ENCODE measurements at regions not wholly inside any gene's neighbourhood (a gene's known extent, or its start where the extent isn't known, plus 50 kb on each side); places are given as distances from the start of the nearest gene placed in this dataset.

DNA sequence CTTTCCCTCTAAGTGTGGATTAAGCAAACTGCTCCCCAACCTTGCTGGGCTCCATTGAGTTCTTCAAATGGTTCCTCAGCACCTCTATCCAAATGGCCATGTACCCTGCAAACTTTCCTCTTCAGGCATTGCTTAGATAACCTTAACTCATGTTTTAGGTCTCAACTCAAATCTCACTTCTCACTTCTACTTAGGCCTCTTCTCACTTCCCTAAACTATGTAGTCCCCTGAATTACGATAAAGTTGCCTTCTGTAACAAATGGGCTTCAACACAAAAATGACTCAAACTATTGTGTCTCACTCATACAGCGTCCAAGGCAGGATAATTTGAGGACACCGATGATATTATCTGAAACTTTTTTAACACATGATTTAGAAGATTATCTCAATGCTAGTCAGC is 62.4 kb upstream of the STAC start (continued):
- TF ChIP-seq ZNF664 (tag by site-specific recombination; IDR thresholded peaks at IDR 0.05) = no peak
- TF ChIP-seq BCL6B (tag by site-specific recombination; IDR thresholded peaks at IDR 0.05) = no peak

DNA sequence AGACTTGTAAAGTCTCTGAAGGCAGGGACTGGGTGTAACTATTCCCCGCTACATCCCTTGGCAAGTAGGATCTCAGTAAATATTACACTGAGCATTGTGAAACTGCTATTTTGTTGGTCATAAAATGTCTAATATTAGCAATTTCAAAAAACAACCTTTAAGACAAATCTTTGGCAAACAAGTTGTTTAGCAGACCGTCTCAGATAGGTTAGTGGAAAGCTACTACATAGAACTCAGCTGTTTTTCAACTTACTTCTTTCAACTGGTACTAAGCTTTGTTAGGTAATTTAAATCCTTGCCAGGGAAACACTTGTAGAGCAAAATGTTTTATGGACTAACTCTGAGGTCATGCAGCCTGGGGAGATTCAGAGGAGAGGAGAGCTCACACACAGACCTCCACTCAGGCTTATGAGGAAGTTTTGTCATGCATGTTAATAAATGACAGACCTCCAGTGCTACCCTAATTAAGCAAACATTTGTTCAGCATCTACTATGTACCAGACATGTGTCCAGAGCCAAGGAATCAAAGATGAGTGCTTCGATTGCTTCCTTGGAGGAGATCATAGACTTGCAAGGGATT is 61.6 kb upstream of the STAC start:
- Histone ChIP-seq H3K4me3 (ENCODE audit: low read depth, low read length) (no peak overlapping the region), H3K27ac (ENCODE audit: extremely low read depth, low read depth, low read length) (no peak overlapping the region), H3K4me1 (ENCODE audit: control insufficient read depth, insufficient read depth, low read length) (no peaks in the 10 kb centered on the region), H3K9me3 (ENCODE audit: control insufficient read depth, insufficient read depth, low read depth, low read length) (no peaks in the 10 kb centered on the region), H3K36me3 (ENCODE audit: control insufficient read depth in 2 of 2, insufficient read depth in 1 of 2, low read length in 2 of 2) (no peaks in the 10 kb centered on the region)
- POLR2A ChIA-PET = no interaction called here
- CTCF ChIA-PET = interaction anchor here (0.6 kb wide), 1 partner anchor 55 kb away, joined by 3 read pairs; no protein-coding TSS in a partner anchor
- peak; percentile 41; the same call in 1 of the 2 replicates for TF ChIP-seq SCRT2 (tag by site-specific recombination; IDR thresholded peaks at IDR 0.05)
- no peak for TF ChIP-seq TCF7L2 (IDR thresholded peaks at IDR 0.05; ENCODE audit: borderline replicate concordance, low read depth, low read length)
- no peak for TF ChIP-seq ZNF501 (tag by site-specific recombination; IDR thresholded peaks at IDR 0.05)

DNA sequence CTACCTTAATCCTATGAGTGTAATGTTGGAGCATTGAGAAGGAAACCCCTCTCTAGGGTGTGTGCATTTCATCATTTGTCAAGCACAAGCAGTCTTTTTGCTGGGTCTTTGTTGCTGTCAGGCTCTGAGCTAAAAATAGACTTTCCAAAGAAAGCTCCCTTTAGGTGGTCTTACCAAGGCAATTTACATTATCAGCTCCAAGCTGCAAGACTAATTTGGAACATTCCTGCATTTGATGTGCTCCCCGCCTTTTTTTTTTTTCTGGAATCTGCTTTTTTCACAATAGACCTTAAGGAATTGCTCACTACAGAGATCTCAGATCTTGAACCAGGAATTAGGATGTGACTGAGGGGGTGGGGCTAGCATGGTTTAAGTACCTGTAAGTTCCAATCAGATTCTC is 60.6 kb upstream of the STAC start:
- H3K4me3 ChIP-seq (ENCODE audit: low read depth, low read length) = no peak overlapping the region
- H3K4me1 ChIP-seq (ENCODE audit: control insufficient read depth, insufficient read depth, low read length) = no peaks in the 10 kb centered on the region
- ChIA-PET POLR2A (no interaction called here), CTCF (no interaction called here)
- TF ChIP-seq ZNF596 (tag by site-specific recombination; IDR thresholded peaks at IDR 0.05) = no peak
- no peak for TF ChIP-seq ZNF777 (tag by site-specific recombination; IDR thresholded peaks at IDR 0.05; ENCODE audit: borderline replicate concordance)
- no peak for TF ChIP-seq PRDM1 (tag by site-specific recombination; IDR thresholded peaks at IDR 0.05)
- no peak for TF ChIP-seq ZNF350 (tag by site-specific recombination; IDR thresholded peaks at IDR 0.05)
- TF ChIP-seq ZNF223 (tag by site-specific recombination; IDR thresholded peaks at IDR 0.05) = no peak
- TF ChIP-seq ZFP3 (tag by site-specific recombination; IDR thresholded peaks at IDR 0.05; ENCODE audit: low read depth) = no peak
- no peak for TF ChIP-seq ZNF202 (tag by site-specific recombination; IDR thresholded peaks at IDR 0.05; ENCODE audit: borderline replicate concordance)
- TF ChIP-seq, protein P1, sequence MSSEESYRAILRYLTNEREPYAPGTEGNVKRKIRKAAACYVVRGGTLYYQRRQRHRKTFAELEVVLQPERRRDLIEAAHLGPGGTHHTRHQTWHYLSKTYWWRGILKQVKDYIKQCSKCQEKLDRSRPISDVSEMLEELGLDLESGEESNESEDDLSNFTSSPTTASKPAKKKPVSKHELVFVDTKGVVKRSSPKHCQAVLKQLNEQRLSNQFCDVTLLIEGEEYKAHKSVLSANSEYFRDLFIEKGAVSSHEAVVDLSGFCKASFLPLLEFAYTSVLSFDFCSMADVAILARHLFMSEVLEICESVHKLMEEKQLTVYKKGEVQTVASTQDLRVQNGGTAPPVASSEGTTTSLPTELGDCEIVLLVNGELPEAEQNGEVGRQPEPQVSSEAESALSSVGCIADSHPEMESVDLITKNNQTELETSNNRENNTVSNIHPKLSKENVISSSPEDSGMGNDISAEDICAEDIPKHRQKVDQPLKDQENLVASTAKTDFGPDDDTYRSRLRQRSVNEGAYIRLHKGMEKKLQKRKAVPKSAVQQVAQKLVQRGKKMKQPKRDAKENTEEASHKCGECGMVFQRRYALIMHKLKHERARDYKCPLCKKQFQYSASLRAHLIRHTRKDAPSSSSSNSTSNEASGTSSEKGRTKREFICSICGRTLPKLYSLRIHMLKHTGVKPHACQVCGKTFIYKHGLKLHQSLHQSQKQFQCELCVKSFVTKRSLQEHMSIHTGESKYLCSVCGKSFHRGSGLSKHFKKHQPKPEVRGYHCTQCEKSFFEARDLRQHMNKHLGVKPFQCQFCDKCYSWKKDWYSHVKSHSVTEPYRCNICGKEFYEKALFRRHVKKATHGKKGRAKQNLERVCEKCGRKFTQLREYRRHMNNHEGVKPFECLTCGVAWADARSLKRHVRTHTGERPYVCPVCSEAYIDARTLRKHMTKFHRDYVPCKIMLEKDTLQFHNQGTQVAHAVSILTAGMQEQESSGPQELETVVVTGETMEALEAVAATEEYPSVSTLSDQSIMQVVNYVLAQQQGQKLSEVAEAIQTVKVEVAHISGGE (tag by site-specific recombination; conservative IDR thresholded peaks at IDR 0.05; ENCODE audit: low read depth) = no peak
- no peak for TF ChIP-seq ZNF324 (tag by site-specific recombination; IDR thresholded peaks at IDR 0.05)
- TF ChIP-seq PRDM10 (tag by site-specific recombination; IDR thresholded peaks at IDR 0.05) = no peak
- no peak for TF ChIP-seq ZNF121 (tag by site-specific recombination; IDR thresholded peaks at IDR 0.05)
- no peak for TF ChIP-seq BCL11A (tag by site-specific recombination; IDR thresholded peaks at IDR 0.05; ENCODE audit: low read depth)
- no peak for TF ChIP-seq ZNF112 (tag by site-specific recombination; IDR thresholded peaks at IDR 0.05)
- no peak for TF ChIP-seq ZNF660 (tag by site-specific recombination; IDR thresholded peaks at IDR 0.05)
- TF ChIP-seq ZNF623 (tag by site-specific recombination; IDR thresholded peaks at IDR 0.05) = no peak
- no peak for TF ChIP-seq REPIN1 (tag by site-specific recombination; IDR thresholded peaks at IDR 0.05; ENCODE audit: low read depth)
- no peak for TF ChIP-seq ZFP69B (tag by site-specific recombination; IDR thresholded peaks at IDR 0.05)
- H3K27ac ChIP-seq (ENCODE audit: extremely low read depth, low read depth, low read length) = no peak overlapping the region
- H3K9me3 ChIP-seq (ENCODE audit: control insufficient read depth, insufficient read depth, low read depth, low read length) = no peaks in the 10 kb centered on the region
- H3K36me3 ChIP-seq (ENCODE audit: control insufficient read depth in 2 of 2, insufficient read depth in 1 of 2, low read length in 2 of 2) = no peaks in the 10 kb centered on the region

Data from HEK293 (cell line).